ENCODE measurements at regions not wholly inside any gene's neighbourhood (a gene's known extent, or its start where the extent isn't known, plus 50 kb on each side); places are given as distances from the start of the nearest gene placed in this dataset.

DNA sequence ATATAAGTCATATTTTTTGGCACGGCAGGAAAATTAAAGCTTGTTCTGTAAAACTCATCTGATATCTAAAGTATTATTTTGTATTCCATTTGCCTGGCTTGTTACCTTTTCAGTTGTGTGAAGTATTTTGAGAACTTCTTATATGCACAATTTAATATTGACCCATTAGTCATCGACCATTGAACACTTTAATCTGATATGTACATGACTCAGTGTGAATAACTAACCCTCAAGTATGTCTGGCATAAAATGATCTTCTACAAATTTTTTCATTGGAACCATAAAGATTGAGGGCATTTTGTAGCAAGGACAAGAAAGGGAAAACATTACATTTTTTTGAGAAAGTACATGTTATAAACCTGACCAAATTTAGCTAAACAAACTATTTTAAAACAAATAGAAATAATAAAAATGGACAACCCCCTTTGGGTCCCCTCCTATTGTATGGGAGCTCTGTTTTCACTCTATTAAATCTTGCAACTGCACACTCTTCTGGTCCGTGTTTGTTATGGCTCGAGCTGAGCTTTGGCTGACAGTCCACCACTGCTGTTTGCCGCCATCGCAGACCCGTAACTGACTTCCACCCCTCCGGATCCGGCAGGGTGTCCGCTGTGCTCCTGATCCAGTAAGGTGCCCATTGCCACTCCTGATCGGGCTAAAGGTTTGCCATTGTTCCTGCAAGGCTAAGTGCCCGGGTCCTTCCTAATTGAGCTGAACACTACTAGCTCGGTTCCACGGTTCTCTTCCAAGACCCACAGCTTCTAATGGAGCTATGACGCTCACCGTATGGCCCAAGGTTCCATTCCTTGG is 118.8 kb downstream of the SLC6A15 start:
- DNase-seq = no peak
- Histone ChIP-seq H3K36me3 (ENCODE audit: low read depth, missing control alignments) (no peaks in the 10 kb centered on the region), H3K27me3 (no peaks in the 10 kb centered on the region), H3K9me3 (no peaks in the 10 kb centered on the region), H3K27ac (no peak overlapping the region), H3K4me3 (no peak overlapping the region), H3K4me1 (no peaks in the 10 kb centered on the region)
- WGBS, 2 donors = 85 to 96% methylated on average over 13 to 16 of the region's 16 CpGs
- intact Hi-C loops (cut with DNase I; ENCODE audit: low total_unique reads) = no loop called here
- TF ChIP-seq POLR2A (IDR thresholded peaks at IDR 0.05) (no peak), CTCF (IDR thresholded peaks at IDR 0.05) (no peak)

GRCh38 chr12:84791444-84791843 is 121.2 kb downstream of the SLC6A15 start:
- H3K9me3 ChIP-seq = no peaks in the 10 kb centered on the region
- no peak for DNase-seq
- TF ChIP-seq CTCF (IDR thresholded peaks at IDR 0.05) (no peak), POLR2A (IDR thresholded peaks at IDR 0.05) (no peak)
- H3K4me1 ChIP-seq = no peaks in the 10 kb centered on the region
- no peaks in the 10 kb centered on the region for H3K27me3 ChIP-seq
- intact Hi-C loops (cut with DNase I; ENCODE audit: low total_unique reads) = no loop called here
- no peaks in the 10 kb centered on the region for H3K36me3 ChIP-seq (ENCODE audit: low read depth, missing control alignments)
- H3K27ac ChIP-seq = no peak overlapping the region
- H3K4me3 ChIP-seq = no peak overlapping the region

- intact Hi-C loops (cut with DNase I; ENCODE audit: low total_unique reads) = no loop called here
- H3K4me1 ChIP-seq = no peaks in the 10 kb centered on the region
- no peaks in the 10 kb centered on the region for H3K36me3 ChIP-seq (ENCODE audit: low read depth, missing control alignments)
- H3K9me3 ChIP-seq = no peaks in the 10 kb centered on the region
- TF ChIP-seq POLR2A (IDR thresholded peaks at IDR 0.05) (no peak), CTCF (IDR thresholded peaks at IDR 0.05) (no peak)
- H3K27me3 ChIP-seq = no peaks in the 10 kb centered on the region
- no peak overlapping the region for H3K27ac ChIP-seq
- no peak overlapping the region for H3K4me3 ChIP-seq
- DNase-seq = no peak
These were observed 123.4 kb downstream of the SLC6A15 start for GRCh38 chr12:84789184-84789583.

GRCh38 chr12:84787253-84787652 is 125.3 kb downstream of the SLC6A15 start:
- Histone ChIP-seq H3K27ac (no peak overlapping the region), H3K4me1 (no peaks in the 10 kb centered on the region), H3K4me3 (no peak overlapping the region), H3K36me3 (ENCODE audit: low read depth, missing control alignments) (no peaks in the 10 kb centered on the region), H3K9me3 (no peaks in the 10 kb centered on the region), H3K27me3 (no peaks in the 10 kb centered on the region)
- 68 to 74% methylated on average over 2 of the region's 2 CpGs for WGBS, 2 donors
- TF ChIP-seq POLR2A (IDR thresholded peaks at IDR 0.05) (no peak), CTCF (IDR thresholded peaks at IDR 0.05) (no peak)
- intact Hi-C loops (cut with DNase I; ENCODE audit: low total_unique reads) = no loop called here
- DNase-seq = no peak

- H3K4me3 ChIP-seq = no peak overlapping the region
- H3K9me3 ChIP-seq = no peaks in the 10 kb centered on the region
- intact Hi-C loops (cut with DNase I; ENCODE audit: low total_unique reads) = no loop called here
- H3K4me1 ChIP-seq = no peaks in the 10 kb centered on the region
- no peak for DNase-seq
- no peak overlapping the region for H3K27ac ChIP-seq
- no peaks in the 10 kb centered on the region for H3K36me3 ChIP-seq (ENCODE audit: low read depth, missing control alignments)
- TF ChIP-seq POLR2A (IDR thresholded peaks at IDR 0.05) = no peak
- TF ChIP-seq CTCF (IDR thresholded peaks at IDR 0.05) = no peak
- H3K27me3 ChIP-seq = no peaks in the 10 kb centered on the region
These were observed 126.0 kb downstream of the SLC6A15 start for GRCh38 chr12:84786622-84787021.
